CD14-positive monocyte (primary cell): ENCODE measurements at regions not wholly inside any gene's neighbourhood (a gene's known extent, or its start where the extent isn't known, plus 50 kb on each side); places are given as distances from the start of the nearest gene placed in this dataset.

Source experiments
- DNase-seq, 3 donors: peaks; one replicate each; pipeline ENCODE4 v3.0.0-alpha.2; 2011 to 2022
- H2AFZ ChIP-seq: 2 replicates; pipeline ENCODE4 v1.6.0; 2012; ENCODE audit warnings: mild to moderate bottlenecking, low read depth, low read length, inconsistent platforms; ENCODE audit not compliant: insufficient read depth, poor library complexity, severe bottlenecking
- H3K27ac ChIP-seq, 2 donors: 1 replicate in 1 of 2; 2 replicates in 1 of 2; pipeline ENCODE4 v1.5.1; 2012 to 2013; ENCODE audit warnings: low read length in 2 of 2, control low read depth in 1 of 2, inconsistent platforms in 1 of 2, low read depth in 1 of 2, mild to moderate bottlenecking in 1 of 2
- H3K27me3 ChIP-seq, 2 donors: one replicate each; pipeline versions ENCODE4 v1.6.0 to v1.6.1; 2011 to 2013; ENCODE audit warnings: low read length in 2 of 2; ENCODE audit not compliant: control insufficient read depth in 2 of 2, insufficient read depth in 2 of 2
- H3K36me3 ChIP-seq, 2 donors: replicated peaks in 1 of 2; 1 replicate in 1 of 2; 2 replicates in 1 of 2; pipeline versions ENCODE4 v1.5.1 to v1.6.1; 2012 to 2013; ENCODE audit warnings: low read length in 2 of 2, control low read depth in 1 of 2, inconsistent platforms in 1 of 2, mild to moderate bottlenecking in 1 of 2; ENCODE audit not compliant: insufficient read depth in 2 of 2, control insufficient read depth in 1 of 2
- H3K4me1 ChIP-seq, 2 donors: 1 replicate in 1 of 2; 2 replicates in 1 of 2; pipeline versions ENCODE4 v1.5.1 to v1.6.1; 2012 to 2013; ENCODE audit warnings: low read length in 2 of 2, control low read depth in 1 of 2, inconsistent platforms in 1 of 2, mild to moderate bottlenecking in 1 of 2, moderate library complexity in 1 of 2; ENCODE audit not compliant: insufficient read depth in 2 of 2, control insufficient read depth in 1 of 2
- H3K4me2 ChIP-seq: replicated peaks from 2 replicates; pipeline ENCODE3; 2012; ENCODE audit warnings: low read length, moderate library complexity, mild to moderate bottlenecking; ENCODE audit not compliant: poor library complexity, severe bottlenecking; ENCODE audit errors: extremely low read depth
- H3K4me3 ChIP-seq, 3 experiments: fragments of 200-600 bp in 1 of 3; sonication (generic) in 1 of 3; replicated peaks in 1 of 3; 1 replicate in 2 of 3; 2 replicates in 1 of 3; pipeline ENCODE4 v1.5.1; 2011 to 2013; ENCODE audit warnings: low read length in 3 of 3, mild to moderate bottlenecking in 3 of 3, control low read depth in 2 of 3, low read depth in 2 of 3, inconsistent platforms in 1 of 3, moderate library complexity in 1 of 3
- H3K79me2 ChIP-seq: 2 replicates; pipeline ENCODE4 v1.6.0; 2012; ENCODE audit warnings: mild to moderate bottlenecking, control low read depth, inconsistent platforms, low read length, moderate library complexity; ENCODE audit not compliant: insufficient read depth
- H3K9ac ChIP-seq: 2 replicates; pipeline ENCODE4 v1.6.0; 2017; ENCODE audit warnings: low read length, mild to moderate bottlenecking; ENCODE audit not compliant: insufficient read depth, poor library complexity, severe bottlenecking
- H3K9me3 ChIP-seq, 2 donors: replicated peaks in 1 of 2; 1 replicate in 1 of 2; 2 replicates in 1 of 2; pipeline versions ENCODE4 v1.5.1 to v1.6.1; 2012 to 2013; ENCODE audit warnings: low read length in 2 of 2, control low read depth in 1 of 2; ENCODE audit not compliant: control insufficient read depth in 1 of 2, insufficient read depth in 1 of 2
- H4K20me1 ChIP-seq: 2 replicates; pipeline ENCODE4 v1.6.0; 2012; ENCODE audit warnings: mild to moderate bottlenecking, low read length, control low read depth, moderate library complexity; ENCODE audit not compliant: insufficient read depth
- H3K27ac Mint-ChIP-seq, 7 donors: one replicate each; pipeline ENCODE4 v1.8.0; 2020; ENCODE audit warnings: mild to moderate bottlenecking in 7 of 7, mixed read lengths in 7 of 7, moderate library complexity in 6 of 7, inconsistent platforms in 2 of 7
- H3K27me3 Mint-ChIP-seq, 3 donors: one replicate each; pipeline ENCODE4 v1.8.0; 2021 to 2022; ENCODE audit warnings: low read depth in 3 of 3, mild to moderate bottlenecking in 3 of 3, mixed read lengths in 3 of 3, moderate library complexity in 3 of 3, inconsistent platforms in 1 of 3
- H3K36me3 Mint-ChIP-seq, 2 donors: one replicate each; pipeline ENCODE4 v1.8.0; 2020; ENCODE audit warnings: mixed read lengths in 2 of 2, inconsistent platforms in 1 of 2, mild to moderate bottlenecking in 1 of 2
- H3K4me1 Mint-ChIP-seq: one replicate; pipeline ENCODE4 v1.8.0; 2020; ENCODE audit warnings: mild to moderate bottlenecking, mixed read lengths
- H3K4me3 Mint-ChIP-seq, 2 donors: one replicate each; pipeline ENCODE4 v1.8.0; 2020; ENCODE audit warnings: mild to moderate bottlenecking in 2 of 2, mixed read lengths in 2 of 2, moderate library complexity in 1 of 2
- H3K9me3 Mint-ChIP-seq, 7 donors: one replicate each; pipeline ENCODE4 v1.8.0; 2020 to 2022; ENCODE audit warnings: mixed read lengths in 7 of 7, mild to moderate bottlenecking in 6 of 7, moderate library complexity in 6 of 7, inconsistent platforms in 2 of 7
- WGBS: methylation state at CpG from one replicate; pipeline ENCODE4 v1.1.5; 2013; ENCODE audit warnings: missing lambda C conversion rate; ENCODE audit not compliant: insufficient coverage; 5-methylcytosine and 5-hydroxymethylcytosine counted together
- intact Hi-C, 2 donors: fragments of 100-400 bp; cut with micrococcal nuclease; formaldehyde crosslinking; loops; one replicate each; pipeline versions ENCODE4 v1.15.0 to v1.15.1; 2023
- TF ChIP-seq, protein P1 (sequence below): fragments of 200-600 bp; IDR thresholded peaks from one replicate; pipeline ENCODE4 v1.8.0; 2022; ENCODE audit warnings: antibody characterized with exemption, mild to moderate bottlenecking

DNA sequence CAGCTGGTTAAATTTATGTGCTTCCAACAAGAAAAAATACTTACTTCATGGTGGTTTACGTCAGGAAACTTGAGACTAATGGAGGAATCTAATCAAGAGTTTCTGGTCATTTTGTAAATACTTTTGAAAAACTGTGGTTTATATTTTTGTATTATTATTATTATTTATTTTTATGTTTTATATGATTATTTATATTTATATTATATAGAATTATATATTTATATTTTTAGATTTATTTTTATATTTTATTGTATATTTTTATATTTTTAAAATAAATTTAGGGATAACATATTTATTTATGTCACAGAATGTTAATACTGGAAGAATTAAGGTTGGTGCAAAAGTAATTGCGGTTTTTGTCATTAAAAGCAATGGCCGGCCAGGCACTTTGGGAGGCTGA is 474.5 kb upstream of the DDX18 start:
- no peak overlapping the region for H2AFZ ChIP-seq
- no peak overlapping the region for H3K27ac Mint-ChIP-seq
- TF ChIP-seq, protein P1, sequence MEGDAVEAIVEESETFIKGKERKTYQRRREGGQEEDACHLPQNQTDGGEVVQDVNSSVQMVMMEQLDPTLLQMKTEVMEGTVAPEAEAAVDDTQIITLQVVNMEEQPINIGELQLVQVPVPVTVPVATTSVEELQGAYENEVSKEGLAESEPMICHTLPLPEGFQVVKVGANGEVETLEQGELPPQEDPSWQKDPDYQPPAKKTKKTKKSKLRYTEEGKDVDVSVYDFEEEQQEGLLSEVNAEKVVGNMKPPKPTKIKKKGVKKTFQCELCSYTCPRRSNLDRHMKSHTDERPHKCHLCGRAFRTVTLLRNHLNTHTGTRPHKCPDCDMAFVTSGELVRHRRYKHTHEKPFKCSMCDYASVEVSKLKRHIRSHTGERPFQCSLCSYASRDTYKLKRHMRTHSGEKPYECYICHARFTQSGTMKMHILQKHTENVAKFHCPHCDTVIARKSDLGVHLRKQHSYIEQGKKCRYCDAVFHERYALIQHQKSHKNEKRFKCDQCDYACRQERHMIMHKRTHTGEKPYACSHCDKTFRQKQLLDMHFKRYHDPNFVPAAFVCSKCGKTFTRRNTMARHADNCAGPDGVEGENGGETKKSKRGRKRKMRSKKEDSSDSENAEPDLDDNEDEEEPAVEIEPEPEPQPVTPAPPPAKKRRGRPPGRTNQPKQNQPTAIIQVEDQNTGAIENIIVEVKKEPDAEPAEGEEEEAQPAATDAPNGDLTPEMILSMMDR: no peak
- DNase-seq: no peak
- no peaks in the 10 kb centered on the region for H3K4me1 ChIP-seq
- H3K27ac ChIP-seq: no peak overlapping the region
- peaks cover 0 to 8% (median 0%) of the 10 kb centered on the region in 7 donors for H3K9me3 Mint-ChIP-seq
- H4K20me1 ChIP-seq: no peaks in the 10 kb centered on the region
- peaks cover 0 to 4% of the 10 kb centered on the region in 2 donors for H3K9me3 ChIP-seq
- H3K36me3 Mint-ChIP-seq: no peaks in the 10 kb centered on the region
- no peaks in the 10 kb centered on the region for H3K27me3 ChIP-seq
- H3K4me3 Mint-ChIP-seq: no peak overlapping the region
- WGBS: 100% methylated on average over 1 of the region's 3 CpGs
- no peak overlapping the region for H3K4me3 ChIP-seq
- no peaks in the 10 kb centered on the region for H3K4me1 Mint-ChIP-seq
- H3K27me3 Mint-ChIP-seq: peaks cover 0 to 1% (median 0%) of the 10 kb centered on the region in 3 donors
- H3K4me2 ChIP-seq: no peak overlapping the region
- H3K36me3 ChIP-seq: no peaks in the 10 kb centered on the region
- intact Hi-C loops: no loop called here
- H3K79me2 ChIP-seq: no peaks in the 10 kb centered on the region
- H3K9ac ChIP-seq: no peak overlapping the region

DNA sequence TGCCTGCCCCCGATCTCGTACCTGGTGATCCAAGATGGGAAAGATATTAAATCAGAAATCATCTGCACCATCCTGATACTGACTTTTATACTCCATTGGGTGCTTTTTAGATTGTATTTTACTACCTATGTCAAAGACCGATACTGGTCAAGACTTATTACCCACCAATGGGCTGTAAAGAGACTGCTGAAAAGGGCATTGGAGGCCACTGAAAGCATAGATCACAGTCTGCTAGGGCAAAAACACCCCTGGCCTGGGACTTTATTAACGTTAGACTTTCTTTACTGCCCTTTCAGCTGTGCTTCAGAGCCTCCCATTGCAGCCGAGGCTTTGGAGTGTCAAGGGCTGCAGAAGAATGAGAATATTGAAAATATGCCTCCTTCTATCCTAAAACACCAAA is 472.8 kb upstream of the DDX18 start:
- no peak overlapping the region for H2AFZ ChIP-seq
- Mint-ChIP-seq H3K36me3 (no peaks in the 10 kb centered on the region), H3K27ac (no peak overlapping the region), H3K9me3 (peaks cover 0 to 8% (median 0%) of the 10 kb centered on the region in 7 donors), H3K4me1 (no peaks in the 10 kb centered on the region), H3K4me3 (no peak overlapping the region), H3K27me3 (peaks cover 0 to 1% (median 0%) of the 10 kb centered on the region in 3 donors)
- no peak overlapping the region for H3K4me2 ChIP-seq
- TF ChIP-seq, protein P1: no peak
- intact Hi-C loops: no loop called here
- no peak overlapping the region for H3K27ac ChIP-seq
- H3K9me3 ChIP-seq: peaks cover 0 to 4% of the 10 kb centered on the region in 2 donors
- no peak overlapping the region for H3K9ac ChIP-seq
- H3K4me1 ChIP-seq: no peaks in the 10 kb centered on the region
- no peaks in the 10 kb centered on the region for H3K27me3 ChIP-seq
- no peak overlapping the region for H3K4me3 ChIP-seq
- H3K79me2 ChIP-seq: no peaks in the 10 kb centered on the region
- no peak for DNase-seq
- no peaks in the 10 kb centered on the region for H4K20me1 ChIP-seq
- no CpG with 5 or more reads among the region's 5 CpGs for WGBS
- no peaks in the 10 kb centered on the region for H3K36me3 ChIP-seq
